A549 (cell line): ENCODE measurements at regions not wholly inside any gene's neighbourhood (a gene's known extent, or its start where the extent isn't known, plus 50 kb on each side); places are given as distances from the start of the nearest gene placed in this dataset.

Source experiments
- NFE2L2 ChIP-seq: fragments of 150-350 bp; conservative IDR thresholded peaks from 2 replicates; pipeline ENCODE4 v1.6.1; 2014; ENCODE audit warnings: low read length
- SREBF2 ChIP-seq: fragments of 450-650 bp; IDR thresholded peaks from 2 replicates; pipeline ENCODE4 v1.6.1; 2014; ENCODE audit warnings: mild to moderate bottlenecking, moderate library complexity
- TF ChIP-seq, protein P1 (sequence below): fragments of >200 bp; sonication (Bioruptor Twin); formaldehyde crosslinking; IDR thresholded peaks from 3 replicates; pipeline ENCODE4 v1.5.1; 2016

GRCh38 chr17:13770702-13771101, 169.0 kb upstream of the HS3ST3A1 start:
- no peak for TF ChIP-seq NFE2L2
- no peak for TF ChIP-seq SREBF2
- TF ChIP-seq, protein P1, sequence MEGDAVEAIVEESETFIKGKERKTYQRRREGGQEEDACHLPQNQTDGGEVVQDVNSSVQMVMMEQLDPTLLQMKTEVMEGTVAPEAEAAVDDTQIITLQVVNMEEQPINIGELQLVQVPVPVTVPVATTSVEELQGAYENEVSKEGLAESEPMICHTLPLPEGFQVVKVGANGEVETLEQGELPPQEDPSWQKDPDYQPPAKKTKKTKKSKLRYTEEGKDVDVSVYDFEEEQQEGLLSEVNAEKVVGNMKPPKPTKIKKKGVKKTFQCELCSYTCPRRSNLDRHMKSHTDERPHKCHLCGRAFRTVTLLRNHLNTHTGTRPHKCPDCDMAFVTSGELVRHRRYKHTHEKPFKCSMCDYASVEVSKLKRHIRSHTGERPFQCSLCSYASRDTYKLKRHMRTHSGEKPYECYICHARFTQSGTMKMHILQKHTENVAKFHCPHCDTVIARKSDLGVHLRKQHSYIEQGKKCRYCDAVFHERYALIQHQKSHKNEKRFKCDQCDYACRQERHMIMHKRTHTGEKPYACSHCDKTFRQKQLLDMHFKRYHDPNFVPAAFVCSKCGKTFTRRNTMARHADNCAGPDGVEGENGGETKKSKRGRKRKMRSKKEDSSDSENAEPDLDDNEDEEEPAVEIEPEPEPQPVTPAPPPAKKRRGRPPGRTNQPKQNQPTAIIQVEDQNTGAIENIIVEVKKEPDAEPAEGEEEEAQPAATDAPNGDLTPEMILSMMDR: no peak
